Daoy (cell line): ENCODE measurements at regions not wholly inside any gene's neighbourhood (a gene's known extent, or its start where the extent isn't known, plus 50 kb on each side); places are given as distances from the start of the nearest gene placed in this dataset.
"Not testable (repeated sequence)": the region's sequence is repeated elsewhere in the genome, so short reads cannot be mapped to it uniquely, and the experiment has no call there.

Experiments
- DNase-seq: peaks from one replicate; pipeline ENCODE4 v3.0.0-alpha.2; 2015; ENCODE audit warnings: low read depth

DNA sequence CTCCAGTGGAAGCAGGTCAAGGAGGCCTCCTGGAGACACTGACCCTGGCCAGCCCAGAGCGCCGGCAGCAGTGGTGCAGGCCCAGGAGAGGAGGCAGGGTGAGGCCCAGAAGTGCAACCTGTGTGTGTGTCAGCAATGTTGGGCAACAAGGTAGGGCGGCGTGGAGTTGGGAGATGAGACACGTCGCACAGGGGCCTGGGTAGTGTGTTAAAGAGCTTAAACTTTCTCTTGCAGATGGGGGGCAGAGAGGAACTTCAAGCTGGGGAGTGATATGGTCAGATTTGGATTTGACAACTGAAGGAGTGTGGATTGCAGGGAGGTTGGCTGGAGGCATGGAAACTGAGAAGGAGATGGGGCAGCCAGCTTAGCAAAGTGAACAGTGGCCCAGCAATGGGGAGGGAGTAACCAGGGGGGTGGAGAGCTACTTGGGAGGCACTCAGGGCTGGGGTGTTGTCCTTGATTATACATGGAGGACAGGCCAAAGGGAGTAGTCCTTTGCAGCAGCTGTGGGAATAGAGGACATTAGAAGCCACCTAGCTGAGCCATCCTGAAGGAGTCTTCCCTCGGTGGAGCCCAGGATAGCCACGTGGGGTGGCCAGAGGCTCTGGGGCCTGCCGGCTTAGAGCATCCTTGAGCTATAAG is 278.6 kb upstream of the HS6ST1 start:
- DNase-seq: no peak

DNA sequence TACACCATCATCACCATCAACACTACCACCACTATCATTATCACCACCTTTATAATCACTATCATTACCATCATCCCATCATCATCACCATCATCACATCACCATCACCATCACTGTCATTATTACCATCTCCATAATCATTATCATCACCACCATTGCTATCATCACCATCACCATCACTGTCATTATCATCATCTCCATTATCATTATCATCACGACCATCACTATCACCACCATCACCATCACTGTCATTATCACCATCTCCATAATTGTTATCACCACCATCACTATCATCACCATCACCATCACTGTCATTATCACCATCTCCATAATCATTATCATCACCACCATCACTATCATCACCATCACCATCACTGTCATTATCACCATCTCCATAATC is 279.6 kb upstream of the HS6ST1 start:
- not testable (repeated sequence) for DNase-seq

- no peak for DNase-seq
Measured at GRCh38 chr2:128598862-128599441, 280.3 kb upstream of the HS6ST1 start.

DNA sequence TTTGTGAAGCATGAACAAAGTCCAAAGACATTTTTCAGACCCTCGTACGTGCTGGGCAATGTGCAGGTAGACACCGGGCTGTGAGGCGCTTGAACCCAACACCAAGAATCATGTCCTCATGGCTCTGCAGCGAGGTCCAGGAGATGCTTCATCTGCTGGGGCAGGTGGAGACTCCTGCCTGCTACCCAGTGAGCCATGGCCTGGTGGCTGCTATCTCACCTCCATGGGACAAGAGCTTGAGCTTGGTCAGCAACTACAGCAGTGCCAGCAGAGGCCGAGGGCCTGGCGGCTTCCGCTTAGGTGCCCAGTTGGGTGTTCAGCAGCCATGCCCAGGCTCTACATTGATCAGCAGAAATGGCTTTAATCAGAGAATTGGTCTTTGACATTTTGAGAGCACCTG is 281.0 kb upstream of the HS6ST1 start:
- no peak for DNase-seq

GRCh38 chr2:128600581-128601297 is 282.1 kb upstream of the HS6ST1 start:
- DNase-seq: no peak

- no peak for DNase-seq
Measured at GRCh38 chr2:128601298-128602037, 282.8 kb upstream of the HS6ST1 start.

DNA sequence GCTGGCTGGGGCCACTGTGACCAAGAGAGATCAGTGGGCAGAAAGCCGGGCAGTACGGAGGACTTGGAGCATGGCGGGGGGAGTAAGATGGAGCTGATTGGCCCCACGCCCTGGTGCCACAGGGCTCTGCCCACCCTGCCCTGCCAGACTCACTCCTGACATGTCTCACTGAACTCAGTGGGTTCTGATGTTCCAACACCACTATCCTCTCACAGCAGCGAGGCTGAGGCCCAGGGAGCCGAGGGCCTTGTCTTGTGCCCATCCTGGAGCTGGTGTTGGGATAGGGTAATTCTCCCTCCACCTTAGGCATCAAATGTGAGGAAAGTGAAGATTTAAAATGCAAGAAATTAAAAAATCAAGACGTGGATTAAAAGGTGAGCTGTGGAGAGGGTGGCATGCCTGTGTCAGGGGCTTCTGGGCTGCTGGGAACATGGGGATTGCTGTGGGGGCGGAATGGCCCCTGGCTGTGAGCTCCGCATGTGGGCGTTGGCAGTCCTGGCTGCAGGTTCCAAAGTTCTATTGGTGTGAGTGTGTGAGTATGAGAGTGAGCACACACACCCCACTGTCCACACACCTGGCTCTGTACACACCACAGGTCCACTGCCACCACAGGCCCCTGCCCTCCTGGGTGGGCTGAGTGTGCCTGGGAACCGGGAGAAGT is 283.5 kb upstream of the HS6ST1 start:
- no peak for DNase-seq

DNA sequence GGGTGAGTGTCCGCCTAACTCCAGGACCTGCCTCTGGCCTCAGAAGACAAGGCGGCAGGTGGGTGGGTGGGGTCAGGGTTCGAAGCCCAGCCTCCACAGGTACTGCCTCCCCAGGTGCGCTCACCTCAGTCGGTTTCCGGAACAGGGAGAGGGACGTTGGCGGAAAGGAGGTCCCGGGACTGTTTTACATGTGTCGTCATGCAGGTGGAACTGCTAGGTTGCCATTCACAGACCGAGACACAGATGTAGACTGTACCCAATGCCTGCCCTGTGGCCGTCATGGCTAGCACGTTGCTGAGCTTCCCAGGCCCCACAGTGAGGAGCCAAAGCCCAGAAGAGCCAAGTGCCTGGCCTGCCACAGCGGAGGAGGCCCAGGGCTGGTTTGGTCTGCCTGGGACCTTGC is 284.0 kb upstream of the HS6ST1 start:
- DNase-seq: no peak

DNA sequence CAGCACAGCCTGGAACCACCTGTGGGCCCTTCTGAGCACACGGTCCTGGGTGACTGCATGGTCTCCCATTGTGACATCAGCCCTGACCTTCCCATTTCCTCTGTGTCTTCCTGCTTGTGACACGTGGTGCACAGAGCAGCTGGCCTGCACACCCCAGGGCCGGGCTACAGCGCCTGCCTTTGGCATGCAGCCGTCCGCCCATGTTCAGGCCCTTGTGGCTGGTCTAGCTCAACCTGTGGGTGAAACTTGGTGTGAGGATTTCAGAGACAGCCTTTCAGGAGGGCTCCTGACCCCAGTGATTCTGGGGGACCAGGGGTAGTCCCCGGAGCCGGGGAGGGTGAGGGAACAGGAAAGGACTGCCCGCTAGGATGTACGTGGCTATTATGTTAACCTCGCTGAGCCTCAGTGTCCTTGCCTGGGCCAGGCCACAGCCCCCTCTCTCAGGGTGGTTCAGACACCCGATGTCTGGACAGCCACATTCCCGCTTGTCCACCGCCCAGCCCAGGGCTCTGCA is 284.8 kb upstream of the HS6ST1 start:
- no peak for DNase-seq

DNA sequence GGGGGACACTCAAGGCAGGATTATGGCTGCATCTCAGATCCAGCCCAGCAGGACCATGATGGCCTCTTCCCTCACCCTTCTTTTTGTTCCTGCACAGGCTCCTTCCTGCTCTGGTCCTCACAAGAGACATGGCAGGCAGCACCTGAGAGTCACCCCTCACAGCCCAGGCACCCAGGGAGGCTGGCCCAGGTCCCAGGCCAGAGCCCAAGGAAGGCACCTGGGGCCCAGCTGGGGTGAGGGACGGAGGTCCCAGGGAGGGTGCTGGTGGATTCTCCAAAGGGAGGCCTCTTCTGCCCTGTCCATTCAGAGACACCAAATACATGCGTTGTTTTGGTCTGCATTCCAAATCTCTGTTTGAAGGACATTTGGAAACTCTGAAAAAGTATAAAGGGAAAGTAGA is 285.4 kb upstream of the HS6ST1 start:
- DNase-seq: no peak

GRCh38 chr2:128604581-128604980 is 285.9 kb upstream of the HS6ST1 start:
- not testable (repeated sequence) for DNase-seq

- DNase-seq: no peak
Measured at GRCh38 chr2:128605421-128605820, 286.8 kb upstream of the HS6ST1 start.

DNA sequence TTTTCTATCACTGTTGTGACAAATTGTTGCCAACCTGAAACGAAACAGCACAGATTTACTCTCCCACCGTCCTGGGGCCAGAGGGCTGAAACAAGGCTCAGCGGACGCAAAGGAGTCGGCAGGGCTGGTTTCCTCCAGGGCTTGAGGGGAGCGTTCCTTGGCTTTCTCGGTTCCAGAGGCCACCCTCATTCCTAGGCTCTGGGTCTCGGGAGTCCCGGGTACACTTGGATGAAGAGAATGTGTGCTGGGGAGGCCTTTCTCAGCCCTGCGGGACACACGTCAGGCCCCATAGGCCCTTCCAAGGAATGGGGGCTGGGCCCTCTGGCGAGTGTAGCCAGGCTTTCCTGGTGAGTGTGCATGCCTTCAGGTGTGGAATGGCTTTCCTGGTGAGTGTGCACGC is 287.3 kb upstream of the HS6ST1 start:
- no peak for DNase-seq

DNA sequence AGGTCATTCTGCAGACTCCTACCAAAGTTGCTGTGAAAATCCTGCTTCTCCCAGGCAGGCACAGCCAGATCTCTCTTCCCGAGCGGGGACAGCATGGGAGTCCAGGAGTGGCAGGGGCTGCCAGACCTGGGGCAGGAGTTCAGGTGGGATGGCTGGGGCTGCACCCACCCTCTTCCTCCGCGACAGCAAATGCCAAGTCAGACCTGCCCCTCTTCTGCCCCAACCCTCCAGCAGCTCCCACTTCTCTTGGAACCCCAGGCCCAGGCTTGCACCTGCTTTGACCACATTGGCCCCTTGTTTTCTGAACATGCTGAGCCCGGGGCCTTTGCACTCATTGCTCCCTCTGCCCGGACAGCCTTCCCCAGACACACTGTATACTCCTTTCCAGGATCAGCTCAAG is 288.2 kb upstream of the HS6ST1 start:
- no peak for DNase-seq

DNA sequence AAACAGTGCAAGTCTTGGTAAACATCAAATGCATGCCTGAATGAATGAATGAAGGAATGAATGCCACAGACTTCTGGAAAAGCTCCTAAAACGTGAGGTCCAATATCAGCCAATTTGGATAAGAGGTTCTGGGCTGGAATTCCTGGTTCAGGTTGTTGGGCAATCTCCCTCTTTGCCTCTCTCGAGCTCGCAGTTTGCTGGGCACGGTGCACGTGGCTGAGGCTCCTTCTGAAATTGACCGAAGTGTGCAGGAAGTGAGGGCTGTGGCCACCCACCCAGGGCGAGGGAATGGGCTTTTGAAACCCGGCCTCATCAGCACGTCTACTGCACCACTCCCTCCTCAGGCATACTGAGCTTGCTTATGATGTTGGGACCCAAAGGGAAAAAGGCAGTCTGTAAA is 288.8 kb upstream of the HS6ST1 start:
- DNase-seq: no peak

DNA sequence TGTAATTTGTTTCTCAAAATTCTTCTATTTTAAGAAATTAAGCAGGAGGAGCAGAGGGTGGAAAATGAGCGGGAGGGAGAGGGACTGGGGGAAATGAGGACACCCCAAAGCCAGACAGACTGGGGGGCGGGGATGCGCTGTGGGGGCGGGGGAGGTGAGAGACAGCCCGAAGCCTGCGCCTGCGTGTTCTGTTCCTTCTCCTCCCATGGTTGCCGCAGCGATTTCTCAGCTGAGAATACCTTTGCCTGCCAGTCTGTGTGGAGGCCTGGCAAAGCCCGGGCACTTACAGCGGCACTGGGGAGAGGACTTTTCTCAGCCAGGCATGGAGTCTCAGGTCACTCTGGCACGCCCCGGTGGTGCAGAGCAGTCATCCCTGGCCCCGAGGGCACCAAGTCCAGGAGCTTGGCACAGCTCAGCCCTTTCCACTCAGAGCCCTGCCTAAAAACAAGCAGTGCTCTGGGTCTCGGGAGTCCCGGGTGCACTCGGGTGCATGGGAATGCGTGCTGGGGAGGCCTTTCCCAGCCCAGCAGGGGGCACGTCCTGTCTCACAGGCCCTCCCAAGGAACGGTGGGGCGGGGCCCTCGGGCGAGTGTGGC is 289.3 kb upstream of the HS6ST1 start:
- DNase-seq: peak; percentile 40

- no peak for DNase-seq
Measured at GRCh38 chr2:128608921-128609880, 290.5 kb upstream of the HS6ST1 start.

DNA sequence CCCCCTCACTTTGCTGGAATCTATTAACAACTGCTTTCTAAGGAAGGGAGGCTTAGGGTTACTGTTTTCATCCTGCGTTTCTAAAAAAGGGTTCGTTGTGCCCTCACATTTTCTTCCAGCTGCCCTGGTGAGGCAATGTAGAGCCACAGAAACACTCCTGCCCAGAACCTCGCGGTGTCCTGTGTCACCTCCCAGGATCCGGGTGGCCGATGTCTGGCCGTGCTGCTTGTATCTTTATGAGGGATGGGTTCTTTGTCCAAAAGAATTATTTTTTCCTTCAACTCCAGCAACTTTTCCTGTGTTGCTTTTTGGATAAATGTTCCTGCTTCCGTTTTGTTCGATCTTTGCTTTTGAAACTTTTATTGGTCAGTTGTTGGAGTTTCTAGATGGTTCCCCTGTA is 291.8 kb upstream of the HS6ST1 start:
- DNase-seq: no peak

- DNase-seq: no peak
Measured at GRCh38 chr2:128611421-128612320, 293.0 kb upstream of the HS6ST1 start.
